ENCODE measurements at regions not wholly inside any gene's neighbourhood (a gene's known extent, or its start where the extent isn't known, plus 50 kb on each side); places are given as distances from the start of the nearest gene placed in this dataset.

- TF ChIP-seq, protein P1, sequence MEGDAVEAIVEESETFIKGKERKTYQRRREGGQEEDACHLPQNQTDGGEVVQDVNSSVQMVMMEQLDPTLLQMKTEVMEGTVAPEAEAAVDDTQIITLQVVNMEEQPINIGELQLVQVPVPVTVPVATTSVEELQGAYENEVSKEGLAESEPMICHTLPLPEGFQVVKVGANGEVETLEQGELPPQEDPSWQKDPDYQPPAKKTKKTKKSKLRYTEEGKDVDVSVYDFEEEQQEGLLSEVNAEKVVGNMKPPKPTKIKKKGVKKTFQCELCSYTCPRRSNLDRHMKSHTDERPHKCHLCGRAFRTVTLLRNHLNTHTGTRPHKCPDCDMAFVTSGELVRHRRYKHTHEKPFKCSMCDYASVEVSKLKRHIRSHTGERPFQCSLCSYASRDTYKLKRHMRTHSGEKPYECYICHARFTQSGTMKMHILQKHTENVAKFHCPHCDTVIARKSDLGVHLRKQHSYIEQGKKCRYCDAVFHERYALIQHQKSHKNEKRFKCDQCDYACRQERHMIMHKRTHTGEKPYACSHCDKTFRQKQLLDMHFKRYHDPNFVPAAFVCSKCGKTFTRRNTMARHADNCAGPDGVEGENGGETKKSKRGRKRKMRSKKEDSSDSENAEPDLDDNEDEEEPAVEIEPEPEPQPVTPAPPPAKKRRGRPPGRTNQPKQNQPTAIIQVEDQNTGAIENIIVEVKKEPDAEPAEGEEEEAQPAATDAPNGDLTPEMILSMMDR (IDR thresholded peaks at IDR 0.05), result no peak
- TF ChIP-seq POLR2A (IDR thresholded peaks at IDR 0.05), result no peak
Observed at GRCh38 chr15:77821959-77822256, 189.2 kb upstream of the LINGO1 start.

Measured in thyroid gland (tissue), 4 donors.